NCI-H1417 (cell line): ENCODE measurements at regions not wholly inside any gene's neighbourhood (a gene's known extent, or its start where the extent isn't known, plus 50 kb on each side); places are given as distances from the start of the nearest gene placed in this dataset.
"Not testable (repeated sequence)": the region's sequence is repeated elsewhere in the genome, so short reads cannot be mapped to it uniquely, and the experiment has no call there.

Experiments used
- DNase-seq, 3 experiments: peaks; one replicate each; lab custom pipeline; 2025; lab: John Stamatoyannopoulos, UW

- no peak for DNase-seq
Observed at GRCh38 chr14:81584495-81584894, 50.8 kb upstream of the SEL1L start.

- no peak for DNase-seq
Observed at GRCh38 chr14:81589381-81590065, 55.9 kb upstream of the SEL1L start.

- no peak for DNase-seq
Observed at GRCh38 chr14:81591266-81591665, 57.6 kb upstream of the SEL1L start.

- no peak for DNase-seq
Observed at GRCh38 chr14:81594012-81594411, 60.4 kb upstream of the SEL1L start.

- DNase-seq, result no peak
Observed at GRCh38 chr14:81605660-81606059, 72.0 kb upstream of the SEL1L start.

- DNase-seq, result no peak
Observed at GRCh38 chr14:81613341-81614045, 79.8 kb upstream of the SEL1L start.

- not testable (repeated sequence) for DNase-seq
Observed at GRCh38 chr14:81614302-81614701, 80.6 kb upstream of the SEL1L start.

- no peak for DNase-seq
Observed at GRCh38 chr14:81618695-81619094, 85.0 kb upstream of the SEL1L start.

- DNase-seq, result no peak
Observed at GRCh38 chr14:81619816-81620215, 86.2 kb upstream of the SEL1L start.

GRCh38 chr14:81623771-81624396 is 90.2 kb upstream of the SEL1L start:
- DNase-seq, result not testable (repeated sequence)

- DNase-seq, result peak; percentile 11 to 70 (median 12)
Observed at GRCh38 chr14:81625343-81625742, 91.7 kb upstream of the SEL1L start.

- DNase-seq, result no peak
Observed at GRCh38 chr14:81632157-81632556, 98.5 kb upstream of the SEL1L start.

- DNase-seq, result no peak
Observed at GRCh38 chr14:81633496-81633895, 99.8 kb upstream of the SEL1L start.

- DNase-seq, result no peak
Observed at GRCh38 chr14:81637639-81638038, 104.0 kb upstream of the SEL1L start.

GRCh38 chr14:81638656-81639280 is 105.1 kb upstream of the SEL1L start:
- no peak for DNase-seq

GRCh38 chr14:81653626-81654025 is 120.0 kb upstream of the SEL1L start:
- DNase-seq, result no peak

GRCh38 chr14:81655423-81656314 is 122.0 kb upstream of the SEL1L start:
- DNase-seq, result no peak

- no peak for DNase-seq
Observed at GRCh38 chr14:81656811-81657210, 123.2 kb upstream of the SEL1L start.

- DNase-seq, result no peak
Observed at GRCh38 chr14:81662066-81662465, 128.4 kb upstream of the SEL1L start.

GRCh38 chr14:81662570-81663197 is 129.0 kb upstream of the SEL1L start:
- DNase-seq, result no peak

GRCh38 chr14:81668626-81669274 is 135.1 kb upstream of the SEL1L start:
- DNase-seq, result no peak
